Thyroid gland (tissue), 4 donors: ENCODE measurements at regions not wholly inside any gene's neighbourhood (a gene's known extent, or its start where the extent isn't known, plus 50 kb on each side); places are given as distances from the start of the nearest gene placed in this dataset.

Source experiments
- CTCF ChIP-seq, 6 experiments: fragments of 200-600 bp in 3 of 6; fragments of 450-650 bp in 3 of 6; sonication (generic) in 3 of 6; IDR thresholded peaks; one replicate each; pipeline ENCODE4 v1.5.1; 2016 to 2019; ENCODE audit warnings: antibody characterized with exemption in 6 of 6, mild to moderate bottlenecking in 2 of 6, inconsistent platforms in 1 of 6, moderate library complexity in 1 of 6
- POLR2A ChIP-seq, 2 donors: fragments of 450-650 bp; IDR thresholded peaks; one replicate each; pipeline ENCODE4 v1.6.1; 2017; ENCODE audit warnings: antibody characterized with exemption in 2 of 2, mild to moderate bottlenecking in 2 of 2, moderate library complexity in 1 of 2

- TF ChIP-seq CTCF (IDR thresholded peaks at IDR 0.05) (no peak), POLR2A (IDR thresholded peaks at IDR 0.05) (no peak)
Measured at GRCh38 chr2:144166743-144167142, 353.2 kb downstream of the ZEB2 start.
